Fibroblast of skin of abdomen (primary cell): ENCODE measurements at regions not wholly inside any gene's neighbourhood (a gene's known extent, or its start where the extent isn't known, plus 50 kb on each side); places are given as distances from the start of the nearest gene placed in this dataset.
"Not testable (repeated sequence)": the region's sequence is repeated elsewhere in the genome, so short reads cannot be mapped to it uniquely, and the experiment has no call there.

Experiments
- DNase-seq: peaks from one replicate; pipeline ENCODE4 v3.0.0-alpha.2; 2013

GRCh38 chr2:7648221-7648795, 731.1 kb downstream of the RNF144A start:
- DNase-seq = no peak

GRCh38 chr2:7649461-7650228, 732.4 kb downstream of the RNF144A start:
- DNase-seq = no peak

GRCh38 chr2:7653617-7654016, 736.4 kb downstream of the RNF144A start:
- no peak for DNase-seq

- DNase-seq = no peak
Measured at GRCh38 chr2:7655629-7656028, 738.4 kb downstream of the RNF144A start.

GRCh38 chr2:7657526-7657925, 740.3 kb downstream of the RNF144A start:
- not testable (repeated sequence) for DNase-seq

GRCh38 chr2:7658486-7658885, 741.3 kb downstream of the RNF144A start:
- DNase-seq = no peak

GRCh38 chr2:7660816-7661215, 743.6 kb downstream of the RNF144A start:
- DNase-seq = no peak

GRCh38 chr2:7661502-7661901, 744.3 kb downstream of the RNF144A start:
- DNase-seq = peak; percentile 30

- DNase-seq = no peak
Measured at GRCh38 chr2:7665880-7666279, 748.7 kb downstream of the RNF144A start.

- peak; percentile 9 for DNase-seq
Measured at GRCh38 chr2:7666596-7667259, 749.5 kb downstream of the RNF144A start.

- no peak for DNase-seq
Measured at GRCh38 chr2:7667260-7667757, 750.1 kb downstream of the RNF144A start.

GRCh38 chr2:7670905-7671641, 753.9 kb downstream of the RNF144A start:
- peak; percentile 56 for DNase-seq

GRCh38 chr2:7672027-7672684, 754.9 kb downstream of the RNF144A start:
- peak; percentile 55 for DNase-seq

GRCh38 chr2:7672685-7673071, 755.5 kb downstream of the RNF144A start:
- no peak for DNase-seq

- no peak for DNase-seq
Measured at GRCh38 chr2:7673101-7673500, 755.9 kb downstream of the RNF144A start.

- DNase-seq = peak; percentile 78
Measured at GRCh38 chr2:7673853-7674252, 756.6 kb downstream of the RNF144A start.

- DNase-seq = peak; percentile 8
Measured at GRCh38 chr2:7674606-7675005, 757.4 kb downstream of the RNF144A start.

- no peak for DNase-seq
Measured at GRCh38 chr2:7676714-7677113, 759.5 kb downstream of the RNF144A start.

GRCh38 chr2:7681881-7682461, 764.8 kb downstream of the RNF144A start:
- no peak for DNase-seq

GRCh38 chr2:7683196-7683595, 766.0 kb downstream of the RNF144A start:
- DNase-seq = no peak

GRCh38 chr2:7683708-7684107, 766.5 kb downstream of the RNF144A start:
- DNase-seq = no peak
